ENCODE measurements at regions not wholly inside any gene's neighbourhood (a gene's known extent, or its start where the extent isn't known, plus 50 kb on each side); places are given as distances from the start of the nearest gene placed in this dataset.
"Not testable (repeated sequence)": the region's sequence is repeated elsewhere in the genome, so short reads cannot be mapped to it uniquely, and the experiment has no call there.

- FAIRE-seq; DNase-seq (ENCODE audit: extremely low spot score, insufficient read length, low read depth): not testable (repeated sequence)
Observed at GRCh38 chr2:49692022-49692421, 537.7 kb upstream of the FSHR start.

- DNase-seq (ENCODE audit: extremely low spot score, insufficient read length, low read depth): no peak
Observed at GRCh38 chr2:49687918-49688317, 533.6 kb upstream of the FSHR start.

GRCh38 chr2:49686897-49687442 is 532.7 kb upstream of the FSHR start:
- no peak for DNase-seq (ENCODE audit: extremely low spot score, insufficient read length, low read depth)

More at GRCh38 chr2:49687918-49688317, 533.6 kb upstream of the FSHR start:
- no peak for FAIRE-seq

GRCh38 chr2:49686291-49686690 is 532.0 kb upstream of the FSHR start:
- DNase-seq (ENCODE audit: extremely low spot score, insufficient read length, low read depth): no peak
- no peak for FAIRE-seq

More at GRCh38 chr2:49686897-49687442, 532.7 kb upstream of the FSHR start:
- FAIRE-seq: no peak

- FAIRE-seq (no peak), DNase-seq (ENCODE audit: extremely low spot score, insufficient read length, low read depth) (no peak)
Observed at GRCh38 chr2:49677227-49677626, 522.9 kb upstream of the FSHR start.

- FAIRE-seq: no peak
- no peak for DNase-seq (ENCODE audit: extremely low spot score, insufficient read length, low read depth)
Observed at GRCh38 chr2:49664827-49665226, 510.5 kb upstream of the FSHR start.

GRCh38 chr2:49661809-49662208 is 507.5 kb upstream of the FSHR start:
- no peak for FAIRE-seq
- DNase-seq (ENCODE audit: extremely low spot score, insufficient read length, low read depth): no peak

- FAIRE-seq: no peak
- DNase-seq (ENCODE audit: extremely low spot score, insufficient read length, low read depth): no peak
Observed at GRCh38 chr2:49656853-49657252, 502.5 kb upstream of the FSHR start.

GRCh38 chr2:49643149-49643548 is 488.8 kb upstream of the FSHR start:
- no peak for DNase-seq (ENCODE audit: extremely low spot score, insufficient read length, low read depth)
- no peak for FAIRE-seq

GRCh38 chr2:49640630-49641029 is 486.3 kb upstream of the FSHR start:
- DNase-seq (ENCODE audit: extremely low spot score, insufficient read length, low read depth) (no peak), FAIRE-seq (no peak)

GRCh38 chr2:49621016-49621415 is 466.7 kb upstream of the FSHR start:
- DNase-seq (ENCODE audit: extremely low spot score, insufficient read length, low read depth) (no peak), FAIRE-seq (no peak)

- DNase-seq (ENCODE audit: extremely low spot score, insufficient read length, low read depth): no peak
- FAIRE-seq: no peak
Observed at GRCh38 chr2:49619804-49620203, 465.5 kb upstream of the FSHR start.

GRCh38 chr2:49618491-49618890 is 464.2 kb upstream of the FSHR start:
- FAIRE-seq: no peak
- no peak for DNase-seq (ENCODE audit: extremely low spot score, insufficient read length, low read depth)

GRCh38 chr2:49616800-49617199 is 462.5 kb upstream of the FSHR start:
- DNase-seq (ENCODE audit: extremely low spot score, insufficient read length, low read depth) (no peak), FAIRE-seq (no peak)

GRCh38 chr2:49611796-49612195 is 457.5 kb upstream of the FSHR start:
- DNase-seq (ENCODE audit: extremely low spot score, insufficient read length, low read depth); FAIRE-seq: not testable (repeated sequence)

GRCh38 chr2:49600524-49600923 is 446.2 kb upstream of the FSHR start:
- FAIRE-seq: no peak

GRCh38 chr2:49598231-49598630 is 443.9 kb upstream of the FSHR start:
- DNase-seq (ENCODE audit: extremely low spot score, insufficient read length, low read depth) (no peak), FAIRE-seq (no peak)

More at GRCh38 chr2:49600524-49600923, 446.2 kb upstream of the FSHR start:
- no peak for DNase-seq (ENCODE audit: extremely low spot score, insufficient read length, low read depth)

GRCh38 chr2:49585921-49586320 is 431.6 kb upstream of the FSHR start:
- FAIRE-seq (no peak), DNase-seq (ENCODE audit: extremely low spot score, insufficient read length, low read depth) (no peak)

GRCh38 chr2:49582946-49583345 is 428.6 kb upstream of the FSHR start:
- FAIRE-seq: no peak
- DNase-seq (ENCODE audit: extremely low spot score, insufficient read length, low read depth): no peak

- no peak for FAIRE-seq
Observed at GRCh38 chr2:49577041-49577440, 422.7 kb upstream of the FSHR start.

GRCh38 chr2:49569176-49569575 is 414.9 kb upstream of the FSHR start:
- DNase-seq (ENCODE audit: extremely low spot score, insufficient read length, low read depth): no peak
- no peak for FAIRE-seq

More at GRCh38 chr2:49577041-49577440, 422.7 kb upstream of the FSHR start:
- DNase-seq (ENCODE audit: extremely low spot score, insufficient read length, low read depth): no peak

GRCh38 chr2:49567811-49568600 is 413.7 kb upstream of the FSHR start:
- FAIRE-seq (no peak), DNase-seq (ENCODE audit: extremely low spot score, insufficient read length, low read depth) (no peak)

All from GM18507 (cell line).